ENCODE measurements at regions not wholly inside any gene's neighbourhood (a gene's known extent, or its start where the extent isn't known, plus 50 kb on each side); places are given as distances from the start of the nearest gene placed in this dataset.

GRCh38 chr6:121020656-121021055, 313.6 kb downstream of the TBC1D32 start:
- H3F3A ChIP-seq (ENCODE audit: insufficient read depth, low read length, poor library complexity, severe bottlenecking) = no peaks in the 10 kb centered on the region
- H3K27ac ChIP-seq (ENCODE audit: low read length) = no peak overlapping the region
- no peak overlapping the region for H2AFZ ChIP-seq (ENCODE audit: low read depth, low read length)
- no peaks in the 10 kb centered on the region for H3K36me3 ChIP-seq (ENCODE audit: insufficient read depth, low read length)
- H3K9ac ChIP-seq (ENCODE audit: low read length) = no peak overlapping the region
- no peaks in the 10 kb centered on the region for H3K79me2 ChIP-seq (replicated peaks; ENCODE audit: insufficient read depth, low read length)
- no peaks in the 10 kb centered on the region for H4K20me1 ChIP-seq (ENCODE audit: insufficient read depth)
- no peaks in the 10 kb centered on the region for H3K9me3 ChIP-seq (ENCODE audit: low read length)
- peaks cover 5% of the 10 kb centered on the region for H3K9me2 ChIP-seq (ENCODE audit: insufficient read depth, low read length)
- H3K27me3 ChIP-seq (ENCODE audit: insufficient read depth, low read depth, low read length) = no peaks in the 10 kb centered on the region
- H3K4me3 ChIP-seq (ENCODE audit: low read length) = no peak overlapping the region
- H3K4me2 ChIP-seq (ENCODE audit: low read length) = no peak overlapping the region
- TF ChIP-seq RAD21 (conservative IDR thresholded peaks at IDR 0.05) (no peak), MXI1 (conservative IDR thresholded peaks at IDR 0.05; ENCODE audit: poor library complexity, severe bottlenecking) (no peak), EP300 (conservative IDR thresholded peaks at IDR 0.05; ENCODE audit: poor library complexity, severe bottlenecking) (no peak), SMC3 (conservative IDR thresholded peaks at IDR 0.05; ENCODE audit: poor library complexity) (no peak), TAF1 (IDR thresholded peaks at IDR 0.05; ENCODE audit: low read depth) (no peak)

- no peak overlapping the region for H3K9ac ChIP-seq (ENCODE audit: low read length)
- no peak overlapping the region for H3K27ac ChIP-seq (ENCODE audit: low read length)
- no peaks in the 10 kb centered on the region for H3K79me2 ChIP-seq (replicated peaks; ENCODE audit: insufficient read depth, low read length)
- no peak overlapping the region for H3K4me3 ChIP-seq (ENCODE audit: low read length)
- H3K9me2 ChIP-seq (ENCODE audit: insufficient read depth, low read length) = no peaks in the 10 kb centered on the region
- no peak overlapping the region for H3K4me2 ChIP-seq (ENCODE audit: low read length)
- H3K27me3 ChIP-seq (ENCODE audit: insufficient read depth, low read depth, low read length) = no peaks in the 10 kb centered on the region
- H3F3A ChIP-seq (ENCODE audit: insufficient read depth, low read length, poor library complexity, severe bottlenecking) = no peaks in the 10 kb centered on the region
- TF ChIP-seq SMC3 (conservative IDR thresholded peaks at IDR 0.05; ENCODE audit: poor library complexity) (no peak), MXI1 (conservative IDR thresholded peaks at IDR 0.05; ENCODE audit: poor library complexity, severe bottlenecking) (no peak), TAF1 (IDR thresholded peaks at IDR 0.05; ENCODE audit: low read depth) (no peak), EP300 (conservative IDR thresholded peaks at IDR 0.05; ENCODE audit: poor library complexity, severe bottlenecking) (no peak), REST (IDR thresholded peaks at IDR 0.05; ENCODE audit: borderline replicate concordance) (no peak), POLR2AphosphoS5 (IDR thresholded peaks at IDR 0.05) (no peak), RAD21 (conservative IDR thresholded peaks at IDR 0.05) (no peak), EZH2 (IDR thresholded peaks at IDR 0.05; ENCODE audit: borderline replicate concordance, insufficient read depth, low read length, poor library complexity, severe bottlenecking) (no peak), CTCF (IDR thresholded peaks at IDR 0.05; ENCODE audit: poor library complexity, severe bottlenecking) (no peak)
- no peaks in the 10 kb centered on the region for H3K36me3 ChIP-seq (ENCODE audit: insufficient read depth, low read length)
- H3K9me3 ChIP-seq (ENCODE audit: low read length) = no peaks in the 10 kb centered on the region
- no peak overlapping the region for H2AFZ ChIP-seq (ENCODE audit: low read depth, low read length)
- no peaks in the 10 kb centered on the region for H4K20me1 ChIP-seq (ENCODE audit: insufficient read depth)
These were observed 325.7 kb downstream of the TBC1D32 start for GRCh38 chr6:121008553-121008952.

All from neural cell (in vitro differentiated cells).